H1 (cell line): ENCODE measurements at regions not wholly inside any gene's neighbourhood (a gene's known extent, or its start where the extent isn't known, plus 50 kb on each side); places are given as distances from the start of the nearest gene placed in this dataset.

Experiments used
- CBX5 ChIP-seq: fragments of 300-800, 300-1000 bp; sonication (generic); IDR thresholded peaks from 2 replicates; pipeline ENCODE4 v1.7.1; 2016; ENCODE audit warnings: antibody characterized with exemption, low read length, low read depth
- CHD1 ChIP-seq: IDR thresholded peaks from 2 replicates; pipeline ENCODE4 v1.6.1; 2012; ENCODE audit warnings: low read depth, low read length, improper control_type of control experiment
- CHD2 ChIP-seq: IDR thresholded peaks from 2 replicates; pipeline ENCODE4 v1.6.1; 2012; ENCODE audit warnings: low read length, improper control_type of control experiment
- EP300 ChIP-seq, 2 experiments: IDR thresholded peaks; 1 replicate in 1 of 2; 2 replicates in 1 of 2; pipeline ENCODE4 v1.6.1; 2011 to 2012; ENCODE audit warnings: low read depth in 2 of 2, low read length in 2 of 2, mild to moderate bottlenecking in 2 of 2, borderline replicate concordance in 1 of 2, inconsistent platforms in 1 of 2, moderate library complexity in 1 of 2
- POLR2A ChIP-seq, 2 experiments: IDR thresholded peaks; 1 replicate in 1 of 2; 2 replicates in 1 of 2; pipeline ENCODE4 v1.6.1; 2011; ENCODE audit warnings: low read depth in 2 of 2, low read length in 2 of 2, mild to moderate bottlenecking in 2 of 2; ENCODE audit errors: control extremely low read depth in 1 of 2
- RXRA ChIP-seq: IDR thresholded peaks from 2 replicates; pipeline ENCODE4 v1.6.1; 2011; ENCODE audit warnings: low read depth, mild to moderate bottlenecking, low read length, moderate library complexity; ENCODE audit not compliant: insufficient read depth
- TAF1 ChIP-seq: IDR thresholded peaks from 2 replicates; pipeline ENCODE4 v1.6.1; 2011; ENCODE audit warnings: mild to moderate bottlenecking, low read depth, low read length
- TCF12 ChIP-seq: IDR thresholded peaks from 2 replicates; pipeline ENCODE4 v1.6.1; 2011; ENCODE audit warnings: low read depth, mild to moderate bottlenecking, low read length
- TF ChIP-seq, protein P1 (sequence below), 3 experiments: IDR thresholded peaks; 1 replicate in 2 of 3; 2 replicates in 1 of 3; pipeline versions ENCODE4 v1.5.1 to v1.6.1; 2011; ENCODE audit warnings: low read length in 3 of 3, mild to moderate bottlenecking in 3 of 3, inconsistent platforms in 2 of 3, low read depth in 1 of 3, moderate library complexity in 1 of 3; ENCODE audit not compliant: insufficient read depth in 1 of 3; ENCODE audit errors: control extremely low read depth in 1 of 3
- TF ChIP-seq, protein P2 (sequence below): IDR thresholded peaks from 2 replicates; pipeline ENCODE4 v1.6.1; 2012; ENCODE audit warnings: inconsistent platforms

DNA sequence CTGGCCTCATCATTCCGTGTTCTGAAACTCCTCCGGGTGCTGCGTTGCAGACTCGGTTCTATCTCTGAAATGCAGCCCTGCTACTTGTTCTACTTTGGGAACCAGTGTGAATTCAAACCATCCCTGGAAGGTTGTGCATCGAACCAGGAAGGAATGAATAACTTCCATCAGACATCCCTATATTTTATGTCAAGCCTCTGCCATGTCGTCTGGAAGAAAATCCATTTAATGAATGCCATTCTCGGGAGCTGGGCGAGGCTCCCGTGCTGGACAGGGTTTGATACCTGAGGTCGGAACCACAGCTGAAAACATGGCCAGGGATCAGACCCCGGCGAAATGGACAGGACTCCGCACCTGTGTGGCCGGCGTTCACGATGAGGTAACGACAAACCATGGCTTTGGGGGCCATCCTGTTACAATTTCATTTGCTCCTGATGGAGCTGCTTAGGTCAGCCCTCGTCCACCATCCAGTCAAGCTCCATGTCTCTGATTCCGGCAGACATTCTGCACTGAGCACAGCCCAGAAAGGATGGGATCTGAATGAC, 821.6 kb downstream of the GALR1 start:
- no peak for TF ChIP-seq EP300 (IDR thresholded peaks at IDR 0.05; ENCODE audit: borderline replicate concordance in 1 of 2, low read depth in 2 of 2, low read length in 2 of 2)
- TF ChIP-seq, protein P1, sequence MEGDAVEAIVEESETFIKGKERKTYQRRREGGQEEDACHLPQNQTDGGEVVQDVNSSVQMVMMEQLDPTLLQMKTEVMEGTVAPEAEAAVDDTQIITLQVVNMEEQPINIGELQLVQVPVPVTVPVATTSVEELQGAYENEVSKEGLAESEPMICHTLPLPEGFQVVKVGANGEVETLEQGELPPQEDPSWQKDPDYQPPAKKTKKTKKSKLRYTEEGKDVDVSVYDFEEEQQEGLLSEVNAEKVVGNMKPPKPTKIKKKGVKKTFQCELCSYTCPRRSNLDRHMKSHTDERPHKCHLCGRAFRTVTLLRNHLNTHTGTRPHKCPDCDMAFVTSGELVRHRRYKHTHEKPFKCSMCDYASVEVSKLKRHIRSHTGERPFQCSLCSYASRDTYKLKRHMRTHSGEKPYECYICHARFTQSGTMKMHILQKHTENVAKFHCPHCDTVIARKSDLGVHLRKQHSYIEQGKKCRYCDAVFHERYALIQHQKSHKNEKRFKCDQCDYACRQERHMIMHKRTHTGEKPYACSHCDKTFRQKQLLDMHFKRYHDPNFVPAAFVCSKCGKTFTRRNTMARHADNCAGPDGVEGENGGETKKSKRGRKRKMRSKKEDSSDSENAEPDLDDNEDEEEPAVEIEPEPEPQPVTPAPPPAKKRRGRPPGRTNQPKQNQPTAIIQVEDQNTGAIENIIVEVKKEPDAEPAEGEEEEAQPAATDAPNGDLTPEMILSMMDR (IDR thresholded peaks at IDR 0.05; ENCODE audit: control extremely low read depth in 1 of 3, insufficient read depth in 1 of 3, low read depth in 1 of 3, low read length in 3 of 3) = no peak
- TF ChIP-seq RXRA = no peak
- no peak for TF ChIP-seq CHD1
- no peak for TF ChIP-seq CBX5
- no peak for TF ChIP-seq TAF1
- TF ChIP-seq CHD2 = no peak
- TF ChIP-seq, protein P2, sequence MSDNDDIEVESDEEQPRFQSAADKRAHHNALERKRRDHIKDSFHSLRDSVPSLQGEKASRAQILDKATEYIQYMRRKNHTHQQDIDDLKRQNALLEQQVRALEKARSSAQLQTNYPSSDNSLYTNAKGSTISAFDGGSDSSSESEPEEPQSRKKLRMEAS = no peak
- no peak for TF ChIP-seq POLR2A (IDR thresholded peaks at IDR 0.05; ENCODE audit: control extremely low read depth in 1 of 2, low read depth in 2 of 2, low read length in 2 of 2)
- TF ChIP-seq TCF12 = no peak
